Jurkat, Clone E6-1 (cell line): ENCODE measurements at regions not wholly inside any gene's neighbourhood (a gene's known extent, or its start where the extent isn't known, plus 50 kb on each side); places are given as distances from the start of the nearest gene placed in this dataset.

Experiments
- DNase-seq: peaks from one replicate; pipeline ENCODE4 v3.0.0-alpha.2; 2011; ENCODE audit warnings: low read depth, low spot score
- H3K4me3 ChIP-seq: 2 replicates; pipeline ENCODE4 v1.5.1; 2011; ENCODE audit warnings: mild to moderate bottlenecking, low read length, control low read depth, moderate library complexity

- H3K4me3 ChIP-seq = no peak overlapping the region
- DNase-seq = no peak
Measured at GRCh38 chr3:124221422-124221821, 229.5 kb upstream of the ROPN1 start.

- no peak for DNase-seq
Measured at GRCh38 chr3:124223853-124224252, 231.9 kb upstream of the ROPN1 start.

GRCh38 chr3:124227150-124227630 lies 235.3 kb upstream of the ROPN1 start:
- H3K4me3 ChIP-seq = no peak overlapping the region
- DNase-seq = no peak

More at GRCh38 chr3:124223853-124224252, 231.9 kb upstream of the ROPN1 start:
- H3K4me3 ChIP-seq = no peak overlapping the region

GRCh38 chr3:124229420-124229819 lies 237.5 kb upstream of the ROPN1 start:
- DNase-seq = no peak

GRCh38 chr3:124229836-124230235 lies 237.9 kb upstream of the ROPN1 start:
- no peak overlapping the region for H3K4me3 ChIP-seq
- DNase-seq = no peak

More at GRCh38 chr3:124229420-124229819, 237.5 kb upstream of the ROPN1 start:
- no peak overlapping the region for H3K4me3 ChIP-seq

GRCh38 chr3:124230432-124230831 lies 238.5 kb upstream of the ROPN1 start:
- no peak for DNase-seq

GRCh38 chr3:124230998-124231397 lies 239.1 kb upstream of the ROPN1 start:
- no peak for DNase-seq

More at GRCh38 chr3:124230432-124230831, 238.5 kb upstream of the ROPN1 start:
- no peak overlapping the region for H3K4me3 ChIP-seq

GRCh38 chr3:124234852-124235252 lies 242.9 kb upstream of the ROPN1 start:
- no peak for DNase-seq
- no peak overlapping the region for H3K4me3 ChIP-seq

More at GRCh38 chr3:124230998-124231397, 239.1 kb upstream of the ROPN1 start:
- H3K4me3 ChIP-seq = no peak overlapping the region

GRCh38 chr3:124235446-124235845 lies 243.5 kb upstream of the ROPN1 start:
- DNase-seq = no peak
- no peak overlapping the region for H3K4me3 ChIP-seq

GRCh38 chr3:124243177-124243859 lies 251.4 kb upstream of the ROPN1 start:
- no peak for DNase-seq
- no peak overlapping the region for H3K4me3 ChIP-seq

- DNase-seq = no peak
- H3K4me3 ChIP-seq = no peak overlapping the region
Measured at GRCh38 chr3:124246376-124246775, 254.5 kb upstream of the ROPN1 start.

- no peak overlapping the region for H3K4me3 ChIP-seq
- peak; percentile 16 for DNase-seq
Measured at GRCh38 chr3:124246949-124247348, 255.0 kb upstream of the ROPN1 start.

GRCh38 chr3:124248471-124249028 lies 256.6 kb upstream of the ROPN1 start:
- no peak for DNase-seq
- no peak overlapping the region for H3K4me3 ChIP-seq

- no peak for DNase-seq
- no peak overlapping the region for H3K4me3 ChIP-seq
Measured at GRCh38 chr3:124249038-124249437, 257.1 kb upstream of the ROPN1 start.

- no peak overlapping the region for H3K4me3 ChIP-seq
- DNase-seq = peak; percentile 17
Measured at GRCh38 chr3:124250053-124250452, 258.1 kb upstream of the ROPN1 start.

- DNase-seq = no peak
Measured at GRCh38 chr3:124256156-124256555, 264.2 kb upstream of the ROPN1 start.

GRCh38 chr3:124256599-124256998 lies 264.7 kb upstream of the ROPN1 start:
- no peak overlapping the region for H3K4me3 ChIP-seq

More at GRCh38 chr3:124256156-124256555, 264.2 kb upstream of the ROPN1 start:
- H3K4me3 ChIP-seq = no peak overlapping the region

GRCh38 chr3:124257336-124257864 lies 265.5 kb upstream of the ROPN1 start:
- DNase-seq = no peak

More at GRCh38 chr3:124256599-124256998, 264.7 kb upstream of the ROPN1 start:
- DNase-seq = no peak

GRCh38 chr3:124258057-124258500 lies 266.2 kb upstream of the ROPN1 start:
- no peak for DNase-seq
- no peak overlapping the region for H3K4me3 ChIP-seq

More at GRCh38 chr3:124257336-124257864, 265.5 kb upstream of the ROPN1 start:
- H3K4me3 ChIP-seq = no peak overlapping the region

- no peak for DNase-seq
- H3K4me3 ChIP-seq = no peak overlapping the region
Measured at GRCh38 chr3:124260206-124260915, 268.4 kb upstream of the ROPN1 start.
